SIG-M5 treated with dmso at 0.1 percent for 504 hours (cell line): ENCODE measurements at regions not wholly inside any gene's neighbourhood (a gene's known extent, or its start where the extent isn't known, plus 50 kb on each side); places are given as distances from the start of the nearest gene placed in this dataset.
"Not testable (repeated sequence)": the region's sequence is repeated elsewhere in the genome, so short reads cannot be mapped to it uniquely, and the experiment has no call there.

ENCODE experiments used
- DNase-seq: peaks from one replicate; lab custom pipeline; 2025; ENCODE audit not compliant: unreplicated experiment; lab: John Stamatoyannopoulos, UW

DNA sequence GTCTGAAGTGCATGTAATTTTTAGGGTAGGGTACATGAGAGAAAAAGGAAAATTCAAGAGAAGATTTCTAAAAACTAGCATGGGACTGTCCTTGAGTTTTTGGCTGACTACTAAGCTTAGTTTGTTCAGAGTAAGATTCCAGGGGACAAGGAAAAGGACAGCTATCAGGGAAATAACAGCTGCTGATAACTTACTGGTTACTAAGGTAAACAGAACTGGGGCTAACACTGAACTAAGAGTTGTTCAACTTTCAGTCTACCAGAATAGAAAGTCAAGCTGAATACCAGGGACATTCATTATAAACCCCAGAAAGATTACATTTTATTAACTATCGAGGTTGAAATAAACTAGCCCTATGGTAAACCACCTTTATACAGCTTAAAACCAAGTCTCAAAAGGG lies 261.8 kb upstream of the CYRIA start:
- no peak for DNase-seq

DNA sequence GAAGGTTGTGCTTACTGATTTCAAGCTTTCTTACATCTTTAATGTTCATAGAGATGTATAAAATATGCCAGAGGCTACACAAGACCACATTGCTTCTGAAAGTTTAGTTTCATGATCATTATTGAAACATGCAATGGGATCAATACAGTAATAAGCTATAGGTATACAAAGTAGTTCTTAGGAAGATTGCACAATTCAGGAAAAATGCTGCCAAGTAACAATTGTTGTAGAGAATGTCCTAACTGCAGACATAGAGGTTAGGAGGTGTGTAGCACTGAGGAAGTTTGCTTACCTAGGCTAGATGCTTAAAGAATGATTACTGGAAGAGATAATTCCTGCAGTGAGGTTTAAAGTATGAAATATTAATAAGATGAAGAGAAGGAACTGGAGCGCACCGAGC lies 259.5 kb upstream of the CYRIA start:
- no peak for DNase-seq

DNA sequence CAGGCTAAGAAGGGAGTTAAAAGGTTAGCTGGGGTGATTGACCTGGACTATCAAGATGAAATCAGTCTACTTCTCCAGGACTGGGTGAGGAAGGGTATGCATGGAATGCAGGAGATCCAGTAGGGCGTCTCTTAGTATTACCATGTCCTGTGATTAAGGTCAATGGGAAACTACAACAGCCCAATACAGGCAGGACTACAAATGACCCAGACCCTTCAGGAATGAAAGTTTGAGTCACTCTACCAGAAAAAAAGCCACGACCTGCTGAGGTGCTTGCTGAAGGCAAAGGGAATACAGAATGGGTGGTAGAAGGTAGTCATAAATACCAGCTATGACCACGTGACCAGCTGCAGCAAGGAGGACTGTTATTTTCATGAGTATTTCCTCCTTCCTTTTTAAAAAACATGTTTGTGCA lies 249.7 kb upstream of the CYRIA start:
- peak; percentile 20 for DNase-seq

DNA sequence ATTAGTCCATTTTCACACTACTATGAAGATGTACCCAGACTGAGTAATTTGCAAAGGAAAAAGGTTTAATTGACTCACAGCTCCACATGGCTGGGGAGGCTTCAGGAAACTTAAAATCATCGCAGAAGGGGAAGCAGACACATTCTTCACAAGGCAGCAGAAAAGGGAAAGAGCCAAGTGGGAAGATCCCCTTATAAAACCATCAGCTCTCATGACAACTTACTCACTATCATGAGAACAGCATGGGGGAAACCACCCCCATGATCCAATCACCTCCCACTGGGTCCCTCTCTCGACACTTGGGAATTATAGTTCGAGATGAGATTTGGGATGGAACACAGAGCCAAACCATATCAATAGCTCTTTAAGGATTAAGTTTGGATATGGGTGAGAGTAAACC lies 246.1 kb upstream of the CYRIA start:
- DNase-seq = no peak

DNA sequence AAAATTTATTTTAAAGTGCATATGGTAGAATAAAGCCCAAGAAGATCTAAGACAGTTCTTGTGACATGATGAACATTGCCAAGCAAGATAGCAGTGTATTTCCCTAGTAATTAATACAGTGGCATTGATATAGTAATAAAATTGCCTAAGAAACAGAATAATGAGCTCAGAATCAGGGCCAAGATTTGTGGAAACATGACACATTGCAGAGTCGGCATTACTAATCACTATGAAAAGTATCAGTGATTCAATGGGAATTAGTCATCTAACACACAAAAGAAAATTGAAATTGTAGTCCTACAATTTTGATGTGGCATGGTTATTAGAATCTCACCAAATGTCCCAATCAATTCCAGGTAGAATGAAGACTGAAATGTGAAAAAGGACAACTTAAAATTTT lies 243.0 kb upstream of the CYRIA start:
- DNase-seq = no peak

DNA sequence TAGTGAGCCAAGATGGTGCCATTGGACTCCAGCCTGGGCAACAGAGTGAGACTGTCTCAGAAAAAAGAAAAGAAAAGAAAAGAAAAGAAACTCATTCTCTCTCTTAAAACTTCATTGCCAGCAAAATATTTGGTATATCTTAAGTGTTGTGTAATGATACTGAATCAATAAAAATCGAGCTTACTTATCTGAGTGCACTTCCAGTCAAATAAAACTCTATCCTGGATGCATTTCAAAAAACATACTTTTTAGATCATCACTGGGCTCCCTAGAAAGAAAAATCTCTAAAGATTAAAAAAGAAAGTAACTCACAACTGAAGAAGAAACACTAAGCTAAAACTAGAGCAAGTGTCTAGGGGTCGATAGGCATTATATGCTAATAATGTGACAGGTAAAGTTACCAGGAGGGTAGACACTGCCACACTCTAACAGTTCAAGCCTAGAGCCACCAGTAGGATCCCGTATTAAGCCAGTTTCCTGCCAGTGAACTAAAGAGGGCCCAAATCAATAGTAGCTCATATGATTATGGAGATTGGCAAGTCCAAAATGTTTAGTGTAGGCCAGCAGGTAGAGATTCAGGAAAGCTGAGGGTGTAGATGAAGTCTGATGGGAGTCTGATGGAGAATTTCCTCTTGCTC lies 242.1 kb upstream of the CYRIA start:
- no peak for DNase-seq

DNA sequence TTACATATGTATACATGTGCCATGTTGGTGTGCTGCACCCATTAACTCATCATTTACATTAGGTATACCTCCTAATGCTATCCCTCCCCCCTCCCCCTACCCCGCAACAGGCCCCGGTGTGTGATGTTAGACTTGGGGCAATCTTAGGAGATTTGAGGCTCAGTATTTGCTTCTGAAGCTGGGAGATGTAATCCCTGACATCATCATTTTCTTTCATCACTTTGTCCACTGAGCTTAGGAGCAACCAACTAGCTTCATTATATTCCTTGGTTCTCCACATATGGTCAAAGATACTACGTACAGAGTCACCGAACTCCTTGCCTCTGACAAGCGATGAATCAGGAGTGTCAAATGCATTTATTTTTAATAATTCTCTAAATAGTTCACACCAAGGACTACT lies 239.7 kb upstream of the CYRIA start:
- not testable (repeated sequence) for DNase-seq

DNA sequence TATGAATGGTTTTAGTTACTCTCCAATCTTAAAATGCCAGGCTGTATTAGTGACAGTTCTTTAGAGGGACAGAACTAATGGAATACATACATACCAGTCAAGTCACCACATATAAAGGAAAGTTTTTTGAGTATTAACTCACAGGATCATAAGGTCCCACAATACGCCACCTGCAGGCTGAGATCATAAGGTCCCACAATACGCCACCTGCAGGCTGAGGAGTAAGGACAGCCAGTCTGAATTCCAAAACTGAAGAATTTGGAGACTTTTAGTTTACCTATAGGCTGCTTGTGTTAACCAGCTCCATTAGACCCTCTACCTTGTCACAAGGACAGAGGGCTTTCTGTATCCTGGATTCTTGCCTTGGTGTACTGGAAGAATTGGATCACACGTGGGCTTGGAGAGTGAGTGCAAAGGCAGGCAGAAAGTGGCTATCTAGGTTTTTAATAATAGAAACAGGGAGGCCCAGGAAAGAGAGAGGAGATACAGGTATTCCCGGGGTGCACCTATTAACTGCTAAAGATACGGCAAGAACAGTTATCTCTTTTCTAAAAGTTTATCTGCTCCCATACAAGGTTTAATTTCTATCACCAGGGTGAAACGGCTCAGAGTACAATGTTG lies 234.9 kb upstream of the CYRIA start:
- DNase-seq = peak; percentile 63

DNA sequence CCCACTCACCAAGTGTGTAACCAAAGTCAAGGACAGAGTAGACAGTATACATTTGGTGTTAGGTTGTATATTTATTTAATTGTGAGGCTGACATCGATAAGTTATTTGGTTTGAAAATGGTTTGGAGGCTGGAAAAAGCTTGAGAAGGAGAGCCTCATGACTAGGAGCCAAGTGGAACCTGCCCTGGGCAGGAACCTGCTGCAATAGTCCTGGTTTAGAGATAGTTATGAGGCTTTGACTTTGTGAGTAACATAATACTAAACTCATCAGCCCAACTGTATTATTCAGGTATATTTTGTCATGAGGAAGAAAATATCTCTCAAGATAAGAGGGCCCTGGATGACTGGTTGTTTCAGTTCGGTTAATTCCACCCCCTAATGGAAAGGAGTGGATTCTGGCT lies 234.3 kb upstream of the CYRIA start:
- DNase-seq = no peak

DNA sequence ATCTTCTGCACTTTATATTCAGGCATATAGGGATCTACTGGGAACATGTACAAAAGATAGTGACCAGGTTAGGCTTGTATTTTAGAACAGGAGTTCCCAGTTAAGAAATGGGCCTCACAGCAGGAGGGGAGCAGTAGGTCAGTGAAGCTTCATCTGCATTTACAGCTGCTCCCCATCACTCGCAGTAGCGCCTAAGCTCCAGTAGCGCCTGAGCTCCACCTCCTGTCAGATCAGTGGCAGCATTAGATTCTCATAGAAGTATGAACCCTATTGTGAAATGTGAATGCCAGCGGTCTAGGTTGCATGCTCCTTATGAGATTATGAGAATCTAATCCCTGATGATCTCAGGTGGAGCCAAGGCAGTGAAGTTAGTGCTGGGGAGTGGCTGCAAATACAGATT lies 224.4 kb upstream of the CYRIA start:
- DNase-seq = peak; percentile 32

DNA sequence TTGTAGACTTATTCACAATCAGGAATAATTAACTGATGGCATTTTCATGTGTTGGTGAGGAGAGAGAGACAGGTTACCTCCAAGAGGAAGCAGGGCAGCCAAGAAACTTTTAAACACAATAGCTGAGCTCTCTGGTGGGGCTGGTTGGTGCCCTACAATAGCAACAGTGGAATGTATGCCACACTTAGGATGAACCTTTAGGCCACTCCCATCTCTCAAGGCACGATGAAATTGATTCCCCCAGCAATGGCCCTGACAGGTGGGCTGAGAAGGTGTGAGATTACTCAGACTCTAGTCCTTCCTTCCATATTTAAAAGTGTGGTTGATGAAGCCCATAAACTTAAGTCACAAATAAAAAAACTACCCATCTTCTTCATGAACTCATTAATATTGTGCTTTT lies 219.4 kb upstream of the CYRIA start:
- no peak for DNase-seq

DNA sequence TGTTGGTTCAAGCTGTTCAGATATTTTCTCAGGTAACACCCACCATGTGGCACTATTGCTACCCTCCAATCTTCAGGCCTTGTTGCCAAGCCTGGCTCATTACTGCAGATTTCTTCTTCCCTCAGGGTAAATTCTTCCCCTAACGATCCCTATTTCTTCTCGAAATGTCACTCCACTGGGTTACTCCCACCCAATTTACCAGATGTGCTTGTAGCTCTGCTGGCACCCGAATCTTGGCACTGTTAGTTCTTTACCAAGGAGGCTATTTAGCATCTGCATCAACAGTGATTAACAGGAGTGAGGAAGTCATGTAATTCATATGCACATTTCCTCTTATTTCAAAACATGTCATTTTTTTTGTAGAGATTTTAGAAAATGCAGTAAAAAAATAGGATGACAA lies 217.1 kb upstream of the CYRIA start:
- no peak for DNase-seq

DNA sequence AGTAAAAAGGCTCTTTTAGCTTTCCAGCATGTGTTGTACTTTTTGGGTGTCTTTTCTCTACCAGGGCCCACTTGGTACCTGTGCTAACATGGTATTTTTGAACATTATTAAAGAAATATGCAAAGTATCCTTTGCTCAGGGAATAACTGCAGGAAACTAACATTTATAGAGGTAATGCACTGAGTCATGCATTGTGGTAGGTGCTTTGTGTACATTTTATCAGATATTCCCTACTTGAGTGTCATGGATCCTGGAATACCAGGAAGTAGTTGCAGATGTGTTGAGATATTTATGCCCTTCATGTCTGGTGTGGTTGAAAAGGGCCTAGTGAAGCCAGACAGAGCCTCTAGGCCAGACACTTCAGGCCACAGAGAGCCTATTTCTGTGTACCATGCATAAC lies 215.5 kb upstream of the CYRIA start:
- no peak for DNase-seq

DNA sequence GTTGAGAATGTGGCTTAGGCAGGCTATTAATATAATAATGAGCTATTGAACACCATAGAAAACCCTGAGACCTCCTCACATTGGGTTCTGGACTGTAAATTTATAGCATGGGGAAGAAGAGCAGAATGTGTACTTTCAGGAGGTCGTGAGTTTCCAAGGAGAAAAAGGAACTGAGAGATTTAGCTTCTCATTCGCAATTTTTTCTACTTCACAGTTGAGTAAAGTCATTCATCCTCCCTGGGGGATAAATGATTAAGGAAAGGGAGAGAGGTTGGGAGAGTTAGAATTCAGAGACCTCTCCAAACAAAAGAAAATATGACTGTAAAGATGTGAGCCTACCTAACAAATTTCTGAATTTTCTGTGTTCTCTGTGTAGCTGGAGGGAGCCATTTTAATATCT lies 205.8 kb upstream of the CYRIA start:
- DNase-seq = peak; percentile 17

DNA sequence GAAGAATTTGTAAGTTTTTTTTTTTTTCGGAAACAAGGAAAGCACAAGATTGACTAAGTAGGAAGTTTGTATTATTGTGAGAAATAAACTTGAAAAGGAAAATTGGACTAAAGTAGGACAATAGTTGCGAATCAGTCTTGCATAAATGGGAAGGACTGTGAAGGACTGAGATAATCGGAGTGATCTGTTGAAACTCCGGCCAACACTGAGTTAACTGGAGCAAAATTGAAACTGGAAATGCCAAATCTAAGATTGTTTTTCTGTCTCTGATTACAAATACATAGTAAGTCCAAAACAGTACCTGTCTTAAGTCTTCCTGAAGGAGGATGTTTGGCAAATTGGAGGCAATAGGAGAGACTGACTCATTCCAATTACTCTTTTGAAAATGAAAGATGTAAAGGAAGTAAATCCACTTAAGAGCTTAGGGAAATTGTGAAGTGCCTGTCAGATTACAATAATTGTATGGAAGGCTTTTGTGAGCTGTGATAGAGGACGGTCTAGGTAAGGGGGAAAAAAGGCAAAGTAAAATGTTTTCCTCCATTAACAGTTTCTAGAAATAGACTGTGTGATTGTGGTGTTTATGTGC lies 204.9 kb upstream of the CYRIA start:
- no peak for DNase-seq

DNA sequence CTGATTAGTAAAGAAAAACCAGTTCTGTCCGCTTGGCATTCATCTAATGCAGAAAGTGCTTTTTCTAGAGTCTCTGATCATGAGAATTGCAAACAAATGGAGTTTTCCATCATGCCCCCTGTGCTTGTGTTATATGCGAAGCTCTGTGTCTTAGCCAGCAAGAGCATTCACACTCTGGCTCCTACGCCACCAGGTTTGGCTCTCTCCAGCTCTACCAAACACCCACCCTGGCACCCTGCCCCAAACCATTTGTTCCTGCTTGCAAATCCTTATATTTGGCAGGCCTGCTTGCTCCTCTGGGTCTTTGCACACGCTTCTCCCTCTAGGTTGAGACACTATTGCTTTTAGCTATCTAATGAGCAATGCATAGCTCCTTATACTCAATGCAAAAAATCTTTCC lies 204.1 kb upstream of the CYRIA start:
- DNase-seq = no peak

DNA sequence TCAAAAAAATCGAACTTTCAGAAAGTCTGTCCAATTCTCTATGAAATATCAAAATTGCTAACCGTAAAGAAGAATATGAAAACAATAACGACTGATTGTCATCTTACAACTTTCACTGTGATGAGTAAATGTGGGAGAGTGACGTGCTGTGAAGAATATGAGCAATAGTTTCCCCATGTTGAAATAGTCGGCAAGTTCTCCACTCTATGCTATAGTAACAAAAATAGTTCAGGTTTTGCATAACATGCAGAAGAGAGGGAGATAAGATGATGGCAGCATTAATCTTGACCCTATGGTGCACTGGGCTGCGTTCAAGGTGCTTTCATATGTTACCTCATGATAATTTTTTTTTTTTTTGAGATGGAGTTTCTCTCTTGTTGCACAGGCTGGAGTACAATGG lies 196.8 kb upstream of the CYRIA start:
- DNase-seq = peak; percentile 84

DNA sequence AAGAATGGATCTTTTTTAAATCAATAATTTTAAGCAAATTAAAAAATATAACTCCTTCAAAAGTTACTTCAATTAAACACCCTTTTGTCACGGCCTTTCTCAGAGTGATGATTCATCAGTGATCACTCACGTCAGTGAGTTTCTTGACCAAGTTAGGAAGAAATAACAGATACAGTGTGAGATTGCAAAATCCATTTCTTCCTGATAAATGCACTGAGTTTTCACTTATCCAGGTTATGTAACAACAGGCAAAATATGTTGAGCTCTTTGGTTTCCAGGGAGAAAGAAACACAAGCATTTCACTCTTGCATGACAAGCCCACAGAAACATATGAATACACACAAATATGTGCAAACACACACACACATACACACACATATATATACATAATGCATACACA lies 195.9 kb upstream of the CYRIA start:
- DNase-seq = peak; percentile 64

DNA sequence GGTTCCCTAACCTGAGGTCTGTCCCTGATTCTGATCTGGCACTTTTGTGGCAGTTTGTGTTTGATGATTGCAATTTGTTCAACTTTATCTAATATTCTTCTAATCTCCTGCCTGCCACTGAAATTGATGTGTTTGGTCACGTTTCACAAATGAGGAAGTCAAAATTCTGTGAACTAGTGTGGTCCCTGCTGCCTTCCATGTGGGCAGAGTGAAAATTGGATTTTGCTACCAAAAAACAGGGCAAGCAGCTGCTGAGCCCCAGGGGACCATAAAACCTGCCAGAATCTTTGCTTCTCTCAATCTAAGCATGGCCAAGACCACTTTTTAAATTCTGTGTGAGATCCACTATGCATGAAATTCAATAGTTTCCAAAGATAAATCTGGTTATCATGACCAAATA lies 195.5 kb upstream of the CYRIA start:
- peak; percentile 40 for DNase-seq

DNA sequence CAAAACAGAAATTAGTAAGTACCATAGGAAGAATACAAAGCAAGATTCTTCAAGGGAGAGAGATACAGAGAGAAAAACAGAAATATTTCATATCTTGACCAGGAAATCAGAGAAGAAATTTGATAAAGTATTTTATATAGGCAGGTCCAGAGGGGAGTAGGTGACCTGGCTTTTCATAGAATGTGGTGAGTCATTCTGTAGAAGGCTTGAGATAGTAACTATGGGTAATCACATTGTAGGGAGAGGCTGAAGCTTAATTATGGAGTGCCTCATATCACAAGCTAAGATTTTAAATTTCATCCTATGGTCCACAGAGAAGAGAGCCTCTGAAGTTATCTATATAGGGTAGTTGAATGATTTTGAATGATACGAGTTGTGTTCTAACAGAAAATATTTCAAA lies 195.0 kb upstream of the CYRIA start:
- no peak for DNase-seq

DNA sequence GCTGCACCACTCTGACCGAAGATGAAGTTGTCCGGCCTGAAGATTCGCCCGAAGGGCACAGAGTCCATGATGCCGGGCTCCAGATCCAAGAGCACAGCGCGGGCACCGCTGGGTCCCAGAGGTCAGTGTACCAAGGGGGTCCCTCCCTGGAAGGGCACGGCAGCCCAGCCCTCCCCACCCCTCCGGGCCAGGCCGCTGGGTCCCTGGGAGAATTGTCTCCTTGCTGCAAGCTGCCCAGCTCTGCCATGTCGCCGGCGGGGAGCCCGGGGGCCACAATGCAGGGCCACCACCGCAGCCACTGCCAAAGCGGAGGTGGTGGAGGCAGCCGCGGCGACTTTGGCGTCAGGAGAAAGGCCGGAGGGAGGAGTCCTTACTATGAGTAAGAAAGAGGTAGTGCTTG lies 189.5 kb upstream of the CYRIA start:
- no peak for DNase-seq

DNA sequence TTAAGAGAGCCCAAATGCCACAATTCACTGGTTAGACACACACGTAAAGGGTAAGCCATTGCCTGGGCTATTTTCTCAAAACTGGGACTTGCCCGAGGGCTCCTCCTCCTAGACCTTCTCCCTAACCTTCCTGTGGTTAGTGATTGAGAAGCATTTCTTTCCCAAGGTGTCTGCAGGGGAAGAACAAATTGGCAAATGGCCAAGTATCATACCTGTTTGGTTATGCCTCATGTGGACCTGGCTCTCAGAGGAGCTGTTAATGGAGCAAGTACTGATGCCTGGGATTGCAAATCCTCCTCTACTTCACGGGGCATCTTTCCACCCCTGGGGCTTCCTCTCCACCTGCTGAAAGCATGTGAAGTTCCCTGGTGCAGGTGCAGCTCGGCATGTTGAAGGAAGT lies 187.5 kb upstream of the CYRIA start:
- no peak for DNase-seq

DNA sequence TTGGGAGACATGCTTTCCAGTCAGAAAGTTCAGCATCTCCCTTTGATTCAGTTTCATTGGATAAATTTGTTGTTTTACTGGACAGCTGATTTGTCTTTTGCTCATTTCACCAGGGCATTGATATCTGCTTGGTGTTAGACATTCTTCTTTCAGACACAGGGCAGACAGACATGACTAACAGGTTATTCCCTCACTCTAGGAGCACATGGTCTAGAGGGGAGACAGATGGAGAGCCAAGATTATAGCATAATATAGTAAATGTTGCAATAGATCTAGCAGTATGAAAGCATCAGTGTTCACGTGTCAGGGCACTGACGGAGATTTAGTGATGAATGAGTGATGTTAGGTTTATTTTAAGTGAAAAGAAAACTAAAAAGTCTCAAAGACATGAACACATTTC lies 187.0 kb upstream of the CYRIA start:
- DNase-seq = no peak
